Ovary (tissue), 3 donors: ENCODE measurements at regions not wholly inside any gene's neighbourhood (a gene's known extent, or its start where the extent isn't known, plus 50 kb on each side); places are given as distances from the start of the nearest gene placed in this dataset.

Experiments used
- CTCF ChIP-seq, 3 donors: fragments of 450-650 bp in 2 of 3; fragments of 200-600 bp in 1 of 3; IDR thresholded peaks; one replicate each; pipeline versions ENCODE4 v1.5.1 to v1.8.0; 2016 to 2022; ENCODE audit warnings: antibody characterized with exemption in 3 of 3, mild to moderate bottlenecking in 1 of 3
- EP300 ChIP-seq: sonication (generic); formaldehyde crosslinking; IDR thresholded peaks from one replicate; pipeline ENCODE4 v1.6.1; 2017; ENCODE audit warnings: antibody characterized with exemption
- POLR2A ChIP-seq: fragments of 450-650 bp; IDR thresholded peaks from one replicate; pipeline ENCODE4 v1.6.1; 2017; ENCODE audit warnings: antibody characterized with exemption, mild to moderate bottlenecking, moderate library complexity
- donor health status: DM: no; HTN: no; CAD: no.

GRCh38 chr14:23816371-23816770 lies 137.2 kb upstream of the DHRS4 start:
- TF ChIP-seq CTCF (IDR thresholded peaks at IDR 0.05) (no peak), POLR2A (no peak), EP300 (no peak)
